C4-2B (cell line): ENCODE measurements at regions not wholly inside any gene's neighbourhood (a gene's known extent, or its start where the extent isn't known, plus 50 kb on each side); places are given as distances from the start of the nearest gene placed in this dataset.

ENCODE experiments used
- H3K27ac ChIP-seq: fragments of 450-650 bp; 2 replicates; pipeline ENCODE4 v1.5.1; 2017
- ZFX ChIP-seq: fragments of 450-650 bp; IDR thresholded peaks from 2 replicates; pipeline ENCODE4 v1.6.1; 2017
- TF ChIP-seq, protein P1 (sequence below): fragments of 450-650 bp; conservative IDR thresholded peaks from 2 replicates; pipeline ENCODE4 v1.5.1; 2017; ENCODE audit warnings: mild to moderate bottlenecking

DNA sequence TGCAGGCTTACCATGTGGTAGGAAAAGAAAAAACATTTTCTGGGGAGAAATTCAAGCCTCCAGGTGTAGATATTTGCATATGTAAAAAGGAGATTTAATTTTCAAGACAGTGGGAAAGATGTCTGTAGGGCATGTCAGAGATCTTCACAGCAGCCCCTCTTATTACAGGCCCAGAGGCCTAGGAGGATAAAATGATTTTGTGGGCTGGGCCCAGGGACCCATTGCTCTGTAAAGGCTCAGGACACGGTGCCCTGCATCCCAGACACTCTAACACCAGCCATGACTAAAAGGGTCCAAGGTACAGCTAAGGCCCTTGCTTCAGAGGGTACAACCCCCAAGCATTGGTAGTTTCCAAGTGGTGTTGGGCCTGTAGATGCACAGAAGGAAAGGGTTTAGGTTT is 680.1 kb downstream of the IGSF11 start:
- H3K27ac ChIP-seq: no peak overlapping the region
- TF ChIP-seq, protein P1, sequence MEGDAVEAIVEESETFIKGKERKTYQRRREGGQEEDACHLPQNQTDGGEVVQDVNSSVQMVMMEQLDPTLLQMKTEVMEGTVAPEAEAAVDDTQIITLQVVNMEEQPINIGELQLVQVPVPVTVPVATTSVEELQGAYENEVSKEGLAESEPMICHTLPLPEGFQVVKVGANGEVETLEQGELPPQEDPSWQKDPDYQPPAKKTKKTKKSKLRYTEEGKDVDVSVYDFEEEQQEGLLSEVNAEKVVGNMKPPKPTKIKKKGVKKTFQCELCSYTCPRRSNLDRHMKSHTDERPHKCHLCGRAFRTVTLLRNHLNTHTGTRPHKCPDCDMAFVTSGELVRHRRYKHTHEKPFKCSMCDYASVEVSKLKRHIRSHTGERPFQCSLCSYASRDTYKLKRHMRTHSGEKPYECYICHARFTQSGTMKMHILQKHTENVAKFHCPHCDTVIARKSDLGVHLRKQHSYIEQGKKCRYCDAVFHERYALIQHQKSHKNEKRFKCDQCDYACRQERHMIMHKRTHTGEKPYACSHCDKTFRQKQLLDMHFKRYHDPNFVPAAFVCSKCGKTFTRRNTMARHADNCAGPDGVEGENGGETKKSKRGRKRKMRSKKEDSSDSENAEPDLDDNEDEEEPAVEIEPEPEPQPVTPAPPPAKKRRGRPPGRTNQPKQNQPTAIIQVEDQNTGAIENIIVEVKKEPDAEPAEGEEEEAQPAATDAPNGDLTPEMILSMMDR: no peak
- TF ChIP-seq ZFX: no peak

DNA sequence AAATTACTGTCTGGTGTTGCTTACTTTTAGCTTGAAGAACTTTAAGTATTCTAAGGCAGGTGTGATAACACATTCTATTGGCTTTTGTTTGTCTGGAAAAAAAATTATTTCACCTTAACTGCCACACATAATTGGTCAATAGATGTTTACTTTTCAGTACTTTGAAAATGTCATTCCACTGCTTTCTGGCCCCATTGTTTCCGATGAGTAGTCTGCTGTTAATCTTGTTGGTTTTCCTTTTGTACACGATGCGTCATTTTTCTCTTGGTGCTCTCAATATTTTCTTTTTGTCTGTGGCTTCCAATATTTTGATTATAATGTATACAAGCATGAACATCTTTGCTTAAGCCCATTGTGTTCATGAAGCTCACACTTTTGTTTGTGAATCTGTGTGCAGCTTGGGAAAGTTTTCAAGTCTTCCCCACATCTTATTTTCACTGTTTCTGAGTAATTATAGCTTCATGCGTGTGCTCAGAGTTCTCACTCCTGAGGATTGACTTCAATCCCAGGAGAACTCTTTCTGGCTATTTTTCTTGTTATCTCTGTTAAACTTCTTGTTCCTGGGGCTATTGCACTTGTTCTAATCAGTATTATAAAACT is 664.7 kb downstream of the IGSF11 start:
- no peak for TF ChIP-seq ZFX
- TF ChIP-seq, protein P1: no peak
- H3K27ac ChIP-seq: no peak overlapping the region

DNA sequence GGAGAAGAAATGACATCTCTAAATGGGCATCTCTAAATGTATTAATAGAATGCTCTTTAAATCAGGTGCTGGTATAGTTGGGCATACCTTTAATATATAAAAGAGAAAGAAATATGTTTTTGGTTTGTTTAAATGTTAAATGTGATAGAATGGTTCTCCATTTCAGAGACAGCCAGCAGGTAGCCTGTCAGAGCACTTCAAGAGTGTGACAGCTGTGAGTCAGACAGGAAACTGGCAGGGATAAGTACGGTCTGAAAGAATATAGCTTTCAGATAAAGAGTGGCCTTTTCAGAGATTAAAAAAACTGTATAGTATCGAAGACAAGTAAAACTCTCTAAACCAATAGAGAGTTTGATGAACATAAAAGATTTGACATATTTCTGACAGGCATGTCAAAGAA is 654.1 kb downstream of the IGSF11 start:
- H3K27ac ChIP-seq: no peak overlapping the region
- no peak for TF ChIP-seq ZFX
- TF ChIP-seq, protein P1: no peak

DNA sequence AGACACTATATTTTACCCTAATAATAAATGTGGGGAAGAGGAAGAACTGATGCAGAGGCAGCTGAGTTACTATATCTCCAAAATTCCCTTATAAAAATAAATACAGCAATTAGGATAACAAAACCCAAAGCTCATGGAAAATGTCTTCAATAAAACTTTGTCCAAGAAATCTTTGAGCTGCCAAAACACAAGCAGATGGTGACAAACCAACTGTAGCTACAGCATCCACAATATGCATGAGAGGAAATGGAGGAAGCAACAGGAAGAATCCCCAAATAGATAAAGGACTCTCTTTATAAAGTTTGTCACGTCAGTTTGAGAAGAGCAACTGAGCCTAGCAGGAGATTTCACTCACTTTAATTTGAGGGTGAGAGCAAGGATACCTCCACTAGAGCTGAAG is 638.2 kb downstream of the IGSF11 start:
- H3K27ac ChIP-seq: no peak overlapping the region
- TF ChIP-seq ZFX: no peak
- TF ChIP-seq, protein P1: no peak

DNA sequence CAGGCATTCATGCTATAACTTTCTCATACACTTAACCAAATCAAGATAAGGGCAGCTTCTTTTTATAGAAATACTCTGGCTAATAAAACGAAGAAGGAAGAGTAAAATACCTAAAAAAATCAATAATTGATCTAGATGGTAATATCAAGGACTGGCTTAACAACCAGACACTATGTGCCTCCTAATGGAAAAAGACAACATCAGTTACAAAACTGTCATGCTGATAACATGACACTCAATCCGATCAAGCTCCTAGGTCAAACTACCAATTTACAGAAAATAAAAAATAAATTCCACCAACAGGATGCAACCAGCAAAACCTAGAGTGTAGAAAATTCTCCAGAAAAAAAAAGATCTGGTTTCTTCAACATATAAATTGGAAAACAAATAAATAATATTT is 634.6 kb downstream of the IGSF11 start:
- TF ChIP-seq, protein P1: no peak
- TF ChIP-seq ZFX: no peak
- no peak overlapping the region for H3K27ac ChIP-seq

DNA sequence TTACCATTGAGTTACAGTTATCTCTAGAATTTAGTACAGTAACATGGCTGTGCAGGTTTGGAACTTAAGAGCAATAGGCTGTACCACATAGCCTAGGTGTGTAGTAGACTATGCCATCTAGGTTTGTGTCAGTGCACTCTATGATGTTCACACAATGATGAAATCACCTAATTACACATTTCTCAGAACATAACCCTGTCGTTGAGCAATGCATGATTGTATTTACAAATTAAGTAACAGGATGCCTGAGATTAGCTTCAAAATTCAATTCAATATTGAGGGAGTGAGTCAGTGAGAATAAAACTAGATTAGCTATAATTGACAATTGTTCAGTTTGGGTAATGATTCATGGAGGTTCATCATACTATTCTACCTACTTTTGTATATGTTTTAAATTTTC is 633.8 kb downstream of the IGSF11 start:
- H3K27ac ChIP-seq: no peak overlapping the region
- no peak for TF ChIP-seq ZFX
- TF ChIP-seq, protein P1: no peak

DNA sequence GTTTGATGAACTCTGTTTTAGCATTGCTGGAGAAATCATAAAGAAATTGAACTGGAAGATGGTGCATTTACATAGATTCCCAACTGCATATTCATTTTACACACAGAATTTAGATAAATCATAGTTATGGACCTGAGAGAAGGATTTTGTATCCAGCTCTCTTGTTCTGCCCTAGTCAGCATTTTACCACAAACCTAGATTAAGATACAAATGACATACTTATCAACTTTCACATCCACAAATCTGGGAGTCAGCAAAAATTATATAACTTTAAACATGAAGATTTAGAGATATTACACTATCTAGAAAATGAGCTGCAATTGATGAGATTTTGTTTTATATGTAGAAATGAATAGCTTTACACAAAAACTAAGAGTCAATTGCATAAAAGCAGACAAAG is 632.8 kb downstream of the IGSF11 start:
- H3K27ac ChIP-seq: no peak overlapping the region
- TF ChIP-seq, protein P1: no peak
